B cell (primary cell): ENCODE measurements at regions not wholly inside any gene's neighbourhood (a gene's known extent, or its start where the extent isn't known, plus 50 kb on each side); places are given as distances from the start of the nearest gene placed in this dataset.

ENCODE experiments used
- ATAC-seq: fragments of 200-7000 bp; cut with Tn5 transposase; one replicate; pipeline ENCODE4 v1.10.0; 2021; ENCODE audit warnings: low read depth, mild to moderate bottlenecking, moderate number of reproducible peaks, moderate library complexity
- CTCF ChIA-PET: fragments of 350-600 bp; sonication (Branson Sonifier 250); formaldehyde crosslinking; loops from one replicate; lab custom pipeline; 2021; ENCODE audit warnings: antibody characterized with exemption, inconsistent platforms; lab: Charles Lee
- POLR2A ChIA-PET: fragments of 350-600 bp; sonication (Branson Sonifier 250); formaldehyde crosslinking; loops from one replicate; lab custom pipeline; 2021; ENCODE audit warnings: antibody characterized with exemption; lab: Charles Lee
- DNase-seq: peaks from one replicate; pipeline ENCODE4 v3.0.0; 2013
- H2AFZ ChIP-seq: 2 replicates; pipeline ENCODE4 v1.6.1; 2012; ENCODE audit warnings: mild to moderate bottlenecking, low read depth, low read length; ENCODE audit not compliant: insufficient read depth, poor library complexity, severe bottlenecking
- H3K27ac ChIP-seq, 2 donors: 1 replicate in 1 of 2; 2 replicates in 1 of 2; pipeline ENCODE4 v1.5.1; 2012 to 2013; ENCODE audit warnings: low read length in 2 of 2, mild to moderate bottlenecking in 2 of 2, moderate library complexity in 1 of 2
- H3K27me3 ChIP-seq, 4 experiments: fragments of 200-600 bp in 1 of 4; sonication (generic) in 1 of 4; replicated peaks in 1 of 4; 1 replicate in 2 of 4; 2 replicates in 2 of 4; pipeline versions ENCODE4 v1.6.1 to v1.7.0; 2013 to 2016; ENCODE audit warnings: low read length in 3 of 4, mild to moderate bottlenecking in 2 of 4, mixed read lengths in 1 of 4, moderate library complexity in 1 of 4; ENCODE audit not compliant: insufficient read depth in 4 of 4, control insufficient read depth in 3 of 4; ENCODE audit errors: control extremely low read depth in 1 of 4
- H3K36me3 ChIP-seq, 2 experiments: replicated peaks in 1 of 2; 1 replicate in 1 of 2; 2 replicates in 1 of 2; pipeline versions ENCODE4 v1.6.1 to v1.7.1; 2013; ENCODE audit warnings: low read length in 1 of 2; ENCODE audit not compliant: insufficient read depth in 2 of 2, control insufficient read depth in 1 of 2; ENCODE audit errors: control extremely low read depth in 1 of 2, extremely low read depth in 1 of 2
- H3K4me1 ChIP-seq, 2 donors: fragments of 200-600 bp in 1 of 2; sonication (generic) in 1 of 2; 1 replicate in 1 of 2; 2 replicates in 1 of 2; pipeline versions ENCODE4 v1.5.1 to v1.6.1; 2013 to 2017; ENCODE audit warnings: low read length in 2 of 2; ENCODE audit not compliant: control insufficient read depth in 2 of 2, insufficient read depth in 2 of 2
- H3K4me2 ChIP-seq: replicated peaks from 2 replicates; pipeline ENCODE3; 2012; ENCODE audit warnings: mild to moderate bottlenecking, low read depth, low read length; ENCODE audit not compliant: poor library complexity, severe bottlenecking
- H3K4me3 ChIP-seq, 5 experiments: fragments of 200-600 bp in 1 of 5; sonication (generic) in 1 of 5; 1 replicate in 3 of 5; 2 replicates in 2 of 5; pipeline versions ENCODE4 v1.5.1 to v1.7.0; 2011 to 2016; ENCODE audit warnings: low read length in 4 of 5, mild to moderate bottlenecking in 4 of 5, low read depth in 2 of 5, control low read depth in 1 of 5, moderate library complexity in 1 of 5; ENCODE audit not compliant: insufficient read depth in 1 of 5; ENCODE audit errors: control extremely low read depth in 1 of 5, extremely low read depth in 1 of 5
- H3K79me2 ChIP-seq: fragments of 200-600 bp; sonication (generic); one replicate; pipeline ENCODE4 v1.6.0; 2016; ENCODE audit warnings: low read length; ENCODE audit not compliant: control insufficient read depth, insufficient read depth
- H3K9ac ChIP-seq: fragments of 200-600 bp; sonication (generic); 2 replicates; pipeline ENCODE4 v1.6.1; 2017; ENCODE audit warnings: mild to moderate bottlenecking, low read length, moderate library complexity
- H3K9me3 ChIP-seq, 3 donors: one replicate each; pipeline versions ENCODE4 v1.6.1 to v1.7.1; 2013; ENCODE audit warnings: low read length in 2 of 3; ENCODE audit not compliant: control insufficient read depth in 2 of 3, insufficient read depth in 1 of 3; ENCODE audit errors: control extremely low read depth in 1 of 3
- H4K20me1 ChIP-seq: 2 replicates; pipeline ENCODE4 v1.6.0; 2012; ENCODE audit warnings: mild to moderate bottlenecking, low read length; ENCODE audit not compliant: insufficient read depth, control insufficient read depth, poor library complexity, severe bottlenecking
- H3K27ac Mint-ChIP-seq: one replicate; pipeline ENCODE4 v1.8.0; 2021; ENCODE audit warnings: mixed read lengths
- H3K27me3 Mint-ChIP-seq: one replicate; pipeline ENCODE4 v1.8.0; 2021; ENCODE audit warnings: mixed read lengths
- H3K4me1 Mint-ChIP-seq: one replicate; pipeline ENCODE4 v1.8.0; 2021; ENCODE audit warnings: mixed read lengths
- H3K4me3 Mint-ChIP-seq: one replicate; pipeline ENCODE4 v1.8.0; 2021; ENCODE audit warnings: mixed read lengths
- H3K9me3 Mint-ChIP-seq: one replicate; pipeline ENCODE4 v1.8.0; 2022; ENCODE audit warnings: mixed read lengths; ENCODE audit not compliant: insufficient read depth
- EZH2 ChIP-seq: IDR thresholded peaks from 2 replicates; pipeline ENCODE4 v1.6.1; 2012; ENCODE audit warnings: borderline replicate concordance, low read depth, mild to moderate bottlenecking, moderate library complexity, low read length; ENCODE audit not compliant: insufficient read depth, poor library complexity, severe bottlenecking
- WGBS: methylation state at CpG from one replicate; pipeline ENCODE4 v1.1.5; 2013; ENCODE audit warnings: missing lambda C conversion rate; ENCODE audit not compliant: insufficient coverage; 5-methylcytosine and 5-hydroxymethylcytosine counted together
- intact Hi-C: fragments of 100-400 bp; cut with micrococcal nuclease; formaldehyde crosslinking; loops from one replicate; pipeline ENCODE4 v1.10.0; 2022
- TF ChIP-seq, protein P1 (sequence below): fragments of 200-600 bp; IDR thresholded peaks from one replicate; pipeline ENCODE4 v1.8.0; 2022; ENCODE audit warnings: antibody characterized with exemption, mild to moderate bottlenecking

DNA sequence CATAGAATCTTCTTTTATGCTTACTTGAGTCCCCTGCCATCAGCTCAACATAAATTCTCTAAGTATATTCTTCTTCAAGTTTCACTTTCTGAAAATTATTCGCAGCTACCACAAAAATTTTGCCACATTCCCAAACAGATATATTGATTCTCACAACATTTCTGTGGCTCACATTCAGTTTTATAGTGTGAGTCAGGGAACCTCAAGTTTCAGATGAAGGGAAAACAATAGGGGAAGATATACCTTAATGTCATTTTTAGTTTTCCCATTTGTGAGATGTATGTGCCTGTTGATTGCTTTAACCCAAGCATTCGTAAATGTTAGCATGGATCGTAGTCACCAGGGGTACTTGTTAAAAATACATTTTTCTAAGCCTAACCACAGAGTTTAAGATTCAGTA lies 465.8 kb downstream of the CCER1 start:
- Histone ChIP-seq H3K4me1 (no peaks in the 10 kb centered on the region), H3K4me2 (no peak overlapping the region), H4K20me1 (no peaks in the 10 kb centered on the region), H3K4me3 (no peak overlapping the region), H3K79me2 (no peaks in the 10 kb centered on the region), H3K27me3 (no peaks in the 10 kb centered on the region), H3K9ac (no peak overlapping the region), H3K36me3 (no peaks in the 10 kb centered on the region), H3K27ac (no peak overlapping the region), H2AFZ (no peak overlapping the region), H3K9me3 (peaks cover 0 to 11% (median 6%) of the 10 kb centered on the region in 3 donors)
- no peaks in the 10 kb centered on the region for H3K27me3 Mint-ChIP-seq
- H3K27ac Mint-ChIP-seq: no peak overlapping the region
- no peak for ATAC-seq
- no peaks in the 10 kb centered on the region for H3K4me1 Mint-ChIP-seq
- ChIA-PET CTCF (no interaction called here), POLR2A (no interaction called here)
- H3K9me3 Mint-ChIP-seq: peaks cover 3% of the 10 kb centered on the region
- no peak overlapping the region for H3K4me3 Mint-ChIP-seq
- intact Hi-C loops: no loop called here
- WGBS: no CpG with 5 or more reads among the region's 3 CpGs
- no peak for DNase-seq
- no peak for TF ChIP-seq EZH2
- TF ChIP-seq, protein P1, sequence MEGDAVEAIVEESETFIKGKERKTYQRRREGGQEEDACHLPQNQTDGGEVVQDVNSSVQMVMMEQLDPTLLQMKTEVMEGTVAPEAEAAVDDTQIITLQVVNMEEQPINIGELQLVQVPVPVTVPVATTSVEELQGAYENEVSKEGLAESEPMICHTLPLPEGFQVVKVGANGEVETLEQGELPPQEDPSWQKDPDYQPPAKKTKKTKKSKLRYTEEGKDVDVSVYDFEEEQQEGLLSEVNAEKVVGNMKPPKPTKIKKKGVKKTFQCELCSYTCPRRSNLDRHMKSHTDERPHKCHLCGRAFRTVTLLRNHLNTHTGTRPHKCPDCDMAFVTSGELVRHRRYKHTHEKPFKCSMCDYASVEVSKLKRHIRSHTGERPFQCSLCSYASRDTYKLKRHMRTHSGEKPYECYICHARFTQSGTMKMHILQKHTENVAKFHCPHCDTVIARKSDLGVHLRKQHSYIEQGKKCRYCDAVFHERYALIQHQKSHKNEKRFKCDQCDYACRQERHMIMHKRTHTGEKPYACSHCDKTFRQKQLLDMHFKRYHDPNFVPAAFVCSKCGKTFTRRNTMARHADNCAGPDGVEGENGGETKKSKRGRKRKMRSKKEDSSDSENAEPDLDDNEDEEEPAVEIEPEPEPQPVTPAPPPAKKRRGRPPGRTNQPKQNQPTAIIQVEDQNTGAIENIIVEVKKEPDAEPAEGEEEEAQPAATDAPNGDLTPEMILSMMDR: no peak

DNA sequence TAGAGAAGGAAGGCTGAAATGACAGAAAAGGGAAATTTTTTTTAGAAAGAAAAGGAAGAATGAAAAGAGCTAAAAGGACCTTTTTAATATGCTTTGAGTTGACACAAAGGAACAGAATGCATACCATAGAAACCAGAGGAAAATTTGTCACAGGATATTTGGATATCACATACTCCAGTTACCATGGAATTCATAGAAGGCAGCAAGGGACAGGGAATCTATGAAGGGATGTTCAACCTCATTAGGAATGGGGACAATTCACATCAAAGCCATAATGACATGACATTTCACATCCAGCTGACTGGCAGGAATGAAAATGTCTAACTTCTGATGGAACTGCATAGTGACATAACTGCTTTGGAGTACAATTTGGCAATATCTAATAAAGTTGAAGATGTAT lies 469.4 kb downstream of the CCER1 start:
- no peak overlapping the region for H3K27ac ChIP-seq

More for the DNA sequence above, 469.4 kb downstream of the CCER1 start:
- TF ChIP-seq, protein P1: no peak
- no peak for TF ChIP-seq EZH2
- Histone ChIP-seq H4K20me1 (no peaks in the 10 kb centered on the region), H2AFZ (no peak overlapping the region), H3K9me3 (peaks cover 0 to 4% (median 2%) of the 10 kb centered on the region in 3 donors), H3K79me2 (no peaks in the 10 kb centered on the region), H3K4me2 (no peak overlapping the region), H3K4me3 (no peak overlapping the region), H3K27me3 (no peaks in the 10 kb centered on the region), H3K36me3 (no peaks in the 10 kb centered on the region), H3K9ac (no peak overlapping the region), H3K4me1 (no peaks in the 10 kb centered on the region)
- peaks cover 2% of the 10 kb centered on the region for H3K9me3 Mint-ChIP-seq
- H3K27me3 Mint-ChIP-seq: no peaks in the 10 kb centered on the region
- CTCF ChIA-PET: no interaction called here
- no peak for ATAC-seq
- H3K4me1 Mint-ChIP-seq: no peaks in the 10 kb centered on the region
- no peak overlapping the region for H3K4me3 Mint-ChIP-seq
- intact Hi-C loops: no loop called here
- DNase-seq: no peak
- POLR2A ChIA-PET: no interaction called here
- H3K27ac Mint-ChIP-seq: no peak overlapping the region
